ENCODE measurements at regions not wholly inside any gene's neighbourhood (a gene's known extent, or its start where the extent isn't known, plus 50 kb on each side); places are given as distances from the start of the nearest gene placed in this dataset.
"Not testable (repeated sequence)": the region's sequence is repeated elsewhere in the genome, so short reads cannot be mapped to it uniquely, and the experiment has no call there.

GRCh38 chr11:49533204-49533603 is 324.8 kb upstream of the FOLH1 start (continued):
- TF ChIP-seq HMG20A (CRISPR knock-in tag; conservative IDR thresholded peaks at IDR 0.05) (no peak), ZNF644 (tag; IDR thresholded peaks at IDR 0.05; ENCODE audit: low read depth) (no peak), GTF2E2 (tag; IDR thresholded peaks at IDR 0.05) (no peak), YY1 (IDR thresholded peaks at IDR 0.05; ENCODE audit: borderline replicate concordance in 1 of 3, control insufficient read depth in 1 of 3, extremely low read depth in 1 of 3, insufficient read depth in 3 of 3, insufficient read length in 1 of 3, insufficient replicate concordance in 2 of 3, low read depth in 1 of 3, low read length in 2 of 3) (no peak), ZNF384 (IDR thresholded peaks at IDR 0.05; ENCODE audit: low read depth, low read length) (no peak), E2F4 (CRISPR knock-in tag; IDR thresholded peaks at IDR 0.05; ENCODE audit: low read depth) (no peak)

- H3K79me2 ChIP-seq (ENCODE audit: control insufficient read depth, insufficient read depth, low read length); H3K9me1 ChIP-seq (ENCODE audit: control insufficient read depth, insufficient read depth, low read length); H3K9me3 ChIP-seq (replicated peaks; ENCODE audit: control insufficient read depth, insufficient read depth, low read depth, low read length); H3K4me2 ChIP-seq (ENCODE audit: insufficient read depth, low read length); in situ Hi-C loops (cut with MboI); ATAC-seq; H3K27me3 ChIP-seq (ENCODE audit: control insufficient read depth in 2 of 2, insufficient read depth in 2 of 2, low read length in 2 of 2); H4K20me1 ChIP-seq (replicated peaks; ENCODE audit: control insufficient read depth, insufficient read depth, low read length); CTCF ChIA-PET (ENCODE audit: low intra/inter-chr PET ratio); POLR2A ChIA-PET; H3K36me3 ChIP-seq (ENCODE audit: control insufficient read depth, insufficient read depth, low read length); H3K27ac ChIP-seq (ENCODE audit: extremely low read depth, low read depth, low read length); H3K4me3 ChIP-seq; BruUV-seq (replicated peaks); H3K9ac ChIP-seq (ENCODE audit: insufficient read depth in 1 of 2, low read depth in 2 of 2, low read length in 2 of 2); intact Hi-C loops (cut with micrococcal nuclease); H2AFZ ChIP-seq (ENCODE audit: low read depth, low read length); FAIRE-seq; DNase-seq (ENCODE audit: extremely low read depth in 1 of 4, low spot score in 3 of 4); H3K4me1 ChIP-seq (replicated peaks in 1 of 2; ENCODE audit: control insufficient read depth in 2 of 2, insufficient read depth in 2 of 2, low read length in 2 of 2): not testable (repeated sequence)
- 0% methylated on average over 4 of the region's 4 CpGs for WGBS (ENCODE audit: insufficient coverage, low coverage, missing lambda C conversion rate)
Observed at GRCh38 chr11:49538927-49539326, 330.5 kb upstream of the FOLH1 start.

GRCh38 chr11:49558261-49558847 is 350.0 kb upstream of the FOLH1 start:
- H3K27ac ChIP-seq (ENCODE audit: extremely low read depth, low read depth, low read length); H3K9me3 ChIP-seq (replicated peaks; ENCODE audit: control insufficient read depth, insufficient read depth, low read depth, low read length); CTCF ChIA-PET (ENCODE audit: low intra/inter-chr PET ratio); POLR2A ChIA-PET; ATAC-seq; H3K27me3 ChIP-seq (ENCODE audit: control insufficient read depth in 2 of 2, insufficient read depth in 2 of 2, low read length in 2 of 2); BruUV-seq (replicated peaks); DNase-seq (ENCODE audit: extremely low read depth in 1 of 4, low spot score in 3 of 4); H3K4me3 ChIP-seq; H3K4me2 ChIP-seq (ENCODE audit: insufficient read depth, low read length); in situ Hi-C loops (cut with MboI); H3K4me1 ChIP-seq (replicated peaks in 1 of 2; ENCODE audit: control insufficient read depth in 2 of 2, insufficient read depth in 2 of 2, low read length in 2 of 2); H3K9me1 ChIP-seq (ENCODE audit: control insufficient read depth, insufficient read depth, low read length); H4K20me1 ChIP-seq (replicated peaks; ENCODE audit: control insufficient read depth, insufficient read depth, low read length); FAIRE-seq; intact Hi-C loops (cut with micrococcal nuclease); H2AFZ ChIP-seq (ENCODE audit: low read depth, low read length); H3K79me2 ChIP-seq (ENCODE audit: control insufficient read depth, insufficient read depth, low read length); H3K36me3 ChIP-seq (ENCODE audit: control insufficient read depth, insufficient read depth, low read length); H3K9ac ChIP-seq (ENCODE audit: insufficient read depth in 1 of 2, low read depth in 2 of 2, low read length in 2 of 2): not testable (repeated sequence)
- 12% methylated on average over 18 of the region's 42 CpGs for WGBS (ENCODE audit: insufficient coverage, low coverage, missing lambda C conversion rate)

GRCh38 chr11:49560593-49560992 is 352.2 kb upstream of the FOLH1 start:
- 0% methylated on average over 6 of the region's 13 CpGs for WGBS (ENCODE audit: insufficient coverage, low coverage, missing lambda C conversion rate)
- CTCF ChIA-PET (ENCODE audit: low intra/inter-chr PET ratio); in situ Hi-C loops (cut with MboI); H2AFZ ChIP-seq (ENCODE audit: low read depth, low read length); H3K4me2 ChIP-seq (ENCODE audit: insufficient read depth, low read length); intact Hi-C loops (cut with micrococcal nuclease); H3K4me1 ChIP-seq (replicated peaks in 1 of 2; ENCODE audit: control insufficient read depth in 2 of 2, insufficient read depth in 2 of 2, low read length in 2 of 2); BruUV-seq (replicated peaks); H3K9ac ChIP-seq (ENCODE audit: insufficient read depth in 1 of 2, low read depth in 2 of 2, low read length in 2 of 2); H3K36me3 ChIP-seq (ENCODE audit: control insufficient read depth, insufficient read depth, low read length); H3K4me3 ChIP-seq; H3K27ac ChIP-seq (ENCODE audit: extremely low read depth, low read depth, low read length); H4K20me1 ChIP-seq (replicated peaks; ENCODE audit: control insufficient read depth, insufficient read depth, low read length); H3K27me3 ChIP-seq (ENCODE audit: control insufficient read depth in 2 of 2, insufficient read depth in 2 of 2, low read length in 2 of 2); DNase-seq (ENCODE audit: extremely low read depth in 1 of 4, low spot score in 3 of 4); POLR2A ChIA-PET; ATAC-seq; H3K9me1 ChIP-seq (ENCODE audit: control insufficient read depth, insufficient read depth, low read length); H3K9me3 ChIP-seq (replicated peaks; ENCODE audit: control insufficient read depth, insufficient read depth, low read depth, low read length); FAIRE-seq; H3K79me2 ChIP-seq (ENCODE audit: control insufficient read depth, insufficient read depth, low read length): not testable (repeated sequence)

Data from K562 (cell line).